OCI-LY7 (cell line): ENCODE measurements at regions not wholly inside any gene's neighbourhood (a gene's known extent, or its start where the extent isn't known, plus 50 kb on each side); places are given as distances from the start of the nearest gene placed in this dataset.

Experiments used
- BruUV-seq: library from RNA; stranded (reverse); fragments of 400-500 nt; replicated peaks from 2 replicates; lab custom pipeline; 2021; lab: Mats Ljungman, UMichigan
- CTCF ChIA-PET: fragments of 300-600 bp; sonication (Branson Sonifier 250); formaldehyde crosslinking; loops from one replicate; lab custom pipeline; 2022; ENCODE audit warnings: antibody characterized with exemption; ENCODE audit not compliant: unreplicated experiment; lab: Charles Lee
- POLR2A ChIA-PET: fragments of 300-600 bp; sonication (Branson Sonifier 250); formaldehyde crosslinking; loops from one replicate; lab custom pipeline; 2022; ENCODE audit warnings: antibody characterized with exemption; lab: Charles Lee
- DNase-seq: peaks from one replicate; pipeline ENCODE4 v3.0.0-alpha.2; 2015; ENCODE audit warnings: low spot score
- H2AFZ ChIP-seq: fragments of 200-600 bp; sonication (generic), shearing (Covaris generic); 2 replicates; pipeline ENCODE4 v1.6.1; 2014; ENCODE audit warnings: mild to moderate bottlenecking, antibody characterized with exemption, low read length, moderate library complexity
- H3K27ac ChIP-seq: fragments of 200-600 bp; sonication (generic); 2 replicates; pipeline ENCODE4 v1.5.1; 2014; ENCODE audit warnings: mixed run types, low read depth, mild to moderate bottlenecking, moderate library complexity, low read length, inconsistent platforms; ENCODE audit not compliant: poor library complexity, severe bottlenecking
- H3K36me3 ChIP-seq: fragments of 200-600 bp; sonication (generic); 2 replicates; pipeline ENCODE4 v1.6.1; 2014; ENCODE audit warnings: mild to moderate bottlenecking, antibody characterized with exemption, low read length, moderate library complexity, mixed read lengths; ENCODE audit not compliant: insufficient read depth
- H3K4me1 ChIP-seq: fragments of 200-600 bp; sonication (generic); 2 replicates; pipeline ENCODE4 v1.5.1; 2014; ENCODE audit warnings: mild to moderate bottlenecking, low read length; ENCODE audit not compliant: insufficient read depth, poor library complexity, severe bottlenecking
- H3K4me2 ChIP-seq: fragments of 200-600 bp; sonication (generic); 2 replicates; pipeline ENCODE4 v1.6.1; 2014; ENCODE audit warnings: mild to moderate bottlenecking, low read length
- H3K4me3 ChIP-seq: fragments of 200-600 bp; sonication (generic); 2 replicates; pipeline ENCODE4 v1.5.1; 2014; ENCODE audit warnings: mild to moderate bottlenecking, low read depth, low read length; ENCODE audit not compliant: poor library complexity, severe bottlenecking
- H3K79me2 ChIP-seq: fragments of 200-600 bp; sonication (generic); 2 replicates; pipeline ENCODE4 v1.6.1; 2016; ENCODE audit warnings: low read depth, mild to moderate bottlenecking, low read length, moderate library complexity, mixed read lengths; ENCODE audit not compliant: insufficient read depth
- H3K9me2 ChIP-seq: fragments of 200-600 bp; sonication (generic); 2 replicates; pipeline ENCODE4 v1.6.1; 2016; ENCODE audit warnings: mild to moderate bottlenecking, low read length, mixed read lengths; ENCODE audit not compliant: insufficient read depth
- H3K9me3 ChIP-seq: fragments of 200-600 bp; sonication (generic); 2 replicates; pipeline ENCODE4 v1.6.1; 2014; ENCODE audit warnings: mild to moderate bottlenecking, mixed run types, low read length, mixed read lengths
- H4K20me1 ChIP-seq: fragments of 200-600 bp; sonication (generic); 2 replicates; pipeline ENCODE4 v1.6.1; 2014; ENCODE audit warnings: mild to moderate bottlenecking, antibody characterized with exemption, low read length, moderate library complexity, mixed read lengths; ENCODE audit not compliant: insufficient read depth
- CTCF ChIP-seq: fragments of 200-600 bp; sonication (generic); conservative IDR thresholded peaks from 2 replicates; pipeline ENCODE4 v1.5.1; 2014; ENCODE audit warnings: mild to moderate bottlenecking, antibody characterized with exemption, low read length, moderate library complexity, mixed read lengths
- EZH2phosphoT487 ChIP-seq: fragments of 200-600 bp; sonication (generic); IDR thresholded peaks from 2 replicates; pipeline ENCODE4 v1.6.1; 2018; ENCODE audit warnings: low read depth, borderline replicate concordance, mild to moderate bottlenecking, mixed run types, antibody characterized with exemption, low read length, moderate library complexity, mixed read lengths
- intact Hi-C: fragments of 100-400 bp; cut with micrococcal nuclease; formaldehyde crosslinking; loops from one replicate; pipeline ENCODE4 v1.10.0; 2022; ENCODE audit not compliant: unreplicated experiment

DNA sequence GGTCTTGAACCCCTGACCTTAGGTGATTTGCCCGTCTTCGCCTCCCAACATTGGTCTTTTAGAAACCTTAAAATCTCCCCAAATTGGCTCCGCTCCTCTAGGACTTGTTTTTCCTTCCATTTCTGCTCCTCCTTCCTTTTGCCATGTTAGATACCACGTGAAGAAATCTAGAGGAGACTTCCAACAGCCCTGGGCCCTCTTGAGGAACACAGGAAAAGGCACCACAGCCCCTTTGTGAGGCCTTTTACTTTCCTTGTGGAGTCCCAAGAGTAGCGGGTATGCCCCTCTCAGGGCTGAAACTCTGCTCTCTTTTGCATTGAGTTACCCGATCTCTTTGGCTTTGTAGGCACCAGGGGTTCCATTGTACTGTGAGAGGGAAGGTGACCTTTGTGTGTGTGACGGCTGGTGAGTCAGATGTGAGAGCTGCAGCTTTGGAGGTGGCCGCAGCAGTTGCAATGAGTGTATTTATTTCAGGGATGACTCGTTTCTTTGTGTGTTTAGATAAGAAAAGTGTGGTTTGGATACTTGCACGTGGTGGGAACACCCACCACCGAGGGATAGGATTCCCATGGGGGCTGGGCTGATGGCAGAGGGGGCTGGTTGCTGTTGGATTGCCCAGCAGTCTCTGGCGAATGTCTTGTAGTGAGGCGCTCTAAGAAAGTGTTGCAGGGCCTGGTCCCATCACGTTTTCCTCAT lies 218.4 kb upstream of the HS6ST1 start:
- CTCF ChIA-PET, result interaction anchor here (0.5 kb wide), 1 partner anchor 86 kb away, joined by 6 read pairs; no protein-coding TSS in a partner anchor
- Histone ChIP-seq H3K9me3 (no peaks in the 10 kb centered on the region), H3K79me2 (no peaks in the 10 kb centered on the region), H3K4me1 (no peaks in the 10 kb centered on the region), H3K4me2 (no peak overlapping the region), H3K4me3 (no peak overlapping the region), H4K20me1 (no peaks in the 10 kb centered on the region), H3K36me3 (no peaks in the 10 kb centered on the region), H3K27ac (no peak overlapping the region), H2AFZ (no peak overlapping the region), H3K9me2 (no peaks in the 10 kb centered on the region)
- POLR2A ChIA-PET, result no interaction called here
- BruUV-seq, result no TSS peak
- TF ChIP-seq EZH2phosphoT487 (no peak), CTCF (no peak)
- intact Hi-C loops, result no loop called here
- no peak for DNase-seq

- H2AFZ ChIP-seq, result no peak overlapping the region
- H3K36me3 ChIP-seq, result no peaks in the 10 kb centered on the region
- H3K9me3 ChIP-seq, result no peaks in the 10 kb centered on the region
- no peaks in the 10 kb centered on the region for H3K9me2 ChIP-seq
- CTCF ChIA-PET, result interaction anchor here (0.5 kb wide), 1 partner anchor 85 kb away, joined by 6 read pairs; no protein-coding TSS in a partner anchor
- TF ChIP-seq EZH2phosphoT487, result no peak
- no peak for TF ChIP-seq CTCF
- DNase-seq, result no peak
- H4K20me1 ChIP-seq, result no peaks in the 10 kb centered on the region
- H3K27ac ChIP-seq, result no peak overlapping the region
- intact Hi-C loops, result no loop called here
- no peak overlapping the region for H3K4me3 ChIP-seq
- POLR2A ChIA-PET, result interaction anchor here (0.5 kb wide), 1 partner anchor 833 kb away, joined by 5 read pairs; no protein-coding TSS in a partner anchor
- BruUV-seq, result no TSS peak
- no peak overlapping the region for H3K4me2 ChIP-seq
- H3K79me2 ChIP-seq, result no peaks in the 10 kb centered on the region
- H3K4me1 ChIP-seq, result no peaks in the 10 kb centered on the region
Observed at GRCh38 chr2:128537646-128538045, 219.0 kb upstream of the HS6ST1 start.

DNA sequence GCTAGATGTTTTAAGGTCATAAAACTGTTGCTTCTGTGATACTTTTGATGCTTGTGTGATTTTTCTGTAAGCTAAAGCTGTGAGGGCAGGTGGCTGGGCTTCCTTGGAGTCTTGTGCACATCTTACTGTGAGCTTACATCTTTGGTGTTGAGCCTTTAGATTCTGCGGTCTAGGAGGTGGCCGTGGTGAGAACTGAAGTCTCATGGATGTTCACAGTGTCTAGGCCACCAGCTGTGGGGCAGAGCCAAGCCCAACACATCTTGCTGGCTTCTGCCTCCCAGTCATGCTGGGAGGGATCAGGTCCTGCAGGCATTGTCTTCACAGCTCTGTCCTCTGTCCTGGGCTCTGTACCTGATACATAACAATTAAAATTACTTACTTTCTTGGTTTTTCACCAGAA lies 219.7 kb upstream of the HS6ST1 start:
- no peak for DNase-seq
- BruUV-seq, result no TSS peak
- Histone ChIP-seq H2AFZ (no peak overlapping the region), H3K4me1 (no peaks in the 10 kb centered on the region), H4K20me1 (no peaks in the 10 kb centered on the region), H3K36me3 (no peaks in the 10 kb centered on the region), H3K27ac (no peak overlapping the region), H3K4me3 (no peak overlapping the region), H3K9me2 (no peaks in the 10 kb centered on the region), H3K9me3 (no peaks in the 10 kb centered on the region), H3K4me2 (no peak overlapping the region), H3K79me2 (no peaks in the 10 kb centered on the region)
- TF ChIP-seq EZH2phosphoT487, result no peak
- TF ChIP-seq CTCF, result no peak
- ChIA-PET CTCF (no interaction called here), POLR2A (no interaction called here)
- intact Hi-C loops, result no loop called here
